ENCODE measurements at regions not wholly inside any gene's neighbourhood (a gene's known extent, or its start where the extent isn't known, plus 50 kb on each side); places are given as distances from the start of the nearest gene placed in this dataset.

GRCh38 chr5:168211245-168211644, 80.2 kb upstream of the WWC1 start:
- TF ChIP-seq POLR2A (IDR thresholded peaks at IDR 0.05) (no peak), CTCF (IDR thresholded peaks at IDR 0.05 in 4 of 5, conservative IDR thresholded peaks at IDR 0.05 in 1 of 5) (no peak)

Data from gastrocnemius medialis (tissue), 4 donors.